GM19463 (cell line): ENCODE measurements at regions not wholly inside any gene's neighbourhood (a gene's known extent, or its start where the extent isn't known, plus 50 kb on each side); places are given as distances from the start of the nearest gene placed in this dataset.

ENCODE experiments used
- ATAC-seq: cut with Tn5 transposase; IDR thresholded peaks from one replicate; pipeline ENCODE4 v1.9.1; 2021; ENCODE audit warnings: mild to moderate bottlenecking, moderate library complexity; ENCODE audit not compliant: unreplicated experiment

- no peak for ATAC-seq
Observed at GRCh38 chr3:30350011-30350410, 256.4 kb upstream of the TGFBR2 start.

GRCh38 chr3:30350901-30351300 lies 255.5 kb upstream of the TGFBR2 start:
- ATAC-seq, result no peak

- no peak for ATAC-seq
Observed at GRCh38 chr3:30352410-30353318, 253.7 kb upstream of the TGFBR2 start.

- peak; percentile 97 for ATAC-seq
Observed at GRCh38 chr3:30353711-30354467, 252.5 kb upstream of the TGFBR2 start.

- no peak for ATAC-seq
Observed at GRCh38 chr3:30354513-30354912, 251.9 kb upstream of the TGFBR2 start.

- ATAC-seq, result no peak
Observed at GRCh38 chr3:30354972-30355371, 251.4 kb upstream of the TGFBR2 start.

GRCh38 chr3:30355622-30356021 lies 250.8 kb upstream of the TGFBR2 start:
- no peak for ATAC-seq

GRCh38 chr3:30356866-30357753 lies 249.3 kb upstream of the TGFBR2 start:
- no peak for ATAC-seq

- ATAC-seq, result no peak
Observed at GRCh38 chr3:30357897-30358296, 248.5 kb upstream of the TGFBR2 start.

GRCh38 chr3:30358871-30359270 lies 247.5 kb upstream of the TGFBR2 start:
- ATAC-seq, result no peak

GRCh38 chr3:30368978-30369377 lies 237.4 kb upstream of the TGFBR2 start:
- no peak for ATAC-seq

- no peak for ATAC-seq
Observed at GRCh38 chr3:30370681-30371271, 235.6 kb upstream of the TGFBR2 start.

GRCh38 chr3:30372837-30373236 lies 233.6 kb upstream of the TGFBR2 start:
- ATAC-seq, result no peak

- ATAC-seq, result no peak
Observed at GRCh38 chr3:30384546-30385072, 221.8 kb upstream of the TGFBR2 start.

GRCh38 chr3:30393079-30393478 lies 213.3 kb upstream of the TGFBR2 start:
- no peak for ATAC-seq

- ATAC-seq, result no peak
Observed at GRCh38 chr3:30397030-30397429, 209.4 kb upstream of the TGFBR2 start.

GRCh38 chr3:30399394-30400181 lies 206.8 kb upstream of the TGFBR2 start:
- no peak for ATAC-seq

- ATAC-seq, result no peak
Observed at GRCh38 chr3:30400926-30401325, 205.5 kb upstream of the TGFBR2 start.

GRCh38 chr3:30401971-30402370 lies 204.4 kb upstream of the TGFBR2 start:
- ATAC-seq, result no peak

GRCh38 chr3:30407651-30408050 lies 198.8 kb upstream of the TGFBR2 start:
- no peak for ATAC-seq
